Amniotic epithelial cell (primary cell): ENCODE measurements at regions not wholly inside any gene's neighbourhood (a gene's known extent, or its start where the extent isn't known, plus 50 kb on each side); places are given as distances from the start of the nearest gene placed in this dataset.

Experiments used
- DNase-seq: peaks from one replicate; pipeline ENCODE4 v3.0.0-alpha.2; 2010; ENCODE audit warnings: low read depth

DNA sequence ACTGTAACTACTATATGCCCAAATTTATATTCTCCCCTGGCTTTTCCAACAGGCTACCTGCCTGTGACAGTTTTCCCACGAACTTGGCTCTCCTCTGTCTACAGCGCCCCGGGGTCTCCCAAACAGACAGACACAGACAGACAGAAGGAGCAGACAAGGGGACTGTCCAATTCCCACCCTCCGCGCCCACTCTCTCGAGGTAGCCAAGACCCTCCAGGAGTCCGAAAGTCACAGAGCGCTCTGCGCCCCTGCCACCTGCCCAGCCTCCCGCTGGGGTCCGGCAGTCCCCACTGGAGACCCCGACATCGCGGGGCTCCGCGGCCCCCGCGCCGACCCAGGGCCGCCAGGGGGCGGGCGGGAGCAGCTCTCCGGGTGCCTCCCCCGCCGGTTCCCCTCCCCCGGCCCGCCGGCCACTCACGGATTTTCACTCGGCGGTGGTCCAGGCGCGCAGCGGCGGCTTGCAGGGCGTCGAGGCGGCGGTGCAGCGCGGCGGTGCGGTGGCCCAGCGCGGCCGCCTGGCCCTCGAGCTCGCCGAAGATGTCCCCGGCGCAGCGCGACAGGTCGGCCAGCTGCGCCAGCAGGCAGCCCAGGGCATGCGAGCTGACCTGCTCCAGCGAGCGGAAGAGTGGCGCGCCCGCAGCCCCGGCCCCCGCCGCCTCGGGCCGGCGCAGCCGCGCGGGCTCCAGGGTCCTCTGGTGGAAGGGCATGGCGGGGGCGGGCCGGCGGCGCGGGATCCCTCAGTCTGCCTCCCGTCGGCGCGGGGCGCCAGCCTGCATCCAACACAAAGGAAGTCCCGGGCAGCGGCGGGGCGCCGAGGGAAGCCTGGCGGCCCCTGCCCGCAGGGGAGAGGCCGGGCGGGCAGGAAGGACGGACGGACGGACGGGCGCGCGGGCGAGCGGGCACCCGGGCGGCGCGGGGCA lies 81.3 kb upstream of the CCDC28A start:
- DNase-seq: peak; percentile 48

DNA sequence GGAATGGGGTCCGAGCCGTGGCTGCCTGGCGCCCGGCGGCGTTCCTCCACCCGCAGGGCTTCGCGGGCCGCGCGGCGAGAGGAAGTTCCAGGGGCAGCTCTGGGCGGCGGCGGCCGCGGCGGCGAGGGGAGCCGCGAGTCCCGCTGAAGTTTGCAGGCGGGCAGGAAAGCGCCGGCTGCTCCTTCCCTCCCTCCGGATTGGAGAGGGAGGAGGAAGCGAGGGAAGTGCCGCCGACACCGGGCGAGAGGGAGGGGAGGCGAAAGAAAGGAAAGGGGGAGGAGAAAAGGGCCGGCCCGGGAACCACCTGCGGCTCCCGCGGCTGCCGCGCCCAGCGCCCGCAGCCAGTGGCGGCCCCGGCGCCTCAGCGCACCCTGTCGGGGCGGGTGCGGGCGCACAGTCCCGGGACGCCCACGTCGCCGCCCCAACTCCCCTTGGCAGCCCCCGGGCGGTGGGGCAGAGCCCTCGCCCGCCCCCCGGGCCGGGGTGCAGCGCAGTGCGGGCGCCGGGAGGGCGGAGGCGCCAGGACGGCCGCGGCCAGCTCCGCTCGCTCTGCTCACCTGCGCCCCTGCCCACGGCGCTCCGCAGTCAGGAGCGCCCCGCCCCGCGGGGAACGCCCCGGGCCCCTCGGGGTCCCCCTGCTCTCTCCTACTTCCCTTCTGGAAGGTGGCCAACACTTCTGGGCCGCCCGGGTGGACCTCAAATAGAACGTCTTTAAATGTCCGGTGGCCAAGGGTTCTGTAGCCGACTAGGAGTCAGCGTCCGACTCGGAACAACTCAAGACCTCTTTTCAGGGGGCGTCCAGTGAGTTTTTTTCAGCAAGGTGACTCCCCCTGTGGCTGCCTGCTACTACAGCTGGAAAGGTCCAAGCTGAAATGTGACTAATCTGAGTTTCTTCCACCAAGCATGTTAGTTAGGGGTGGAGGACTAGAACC lies 80.3 kb upstream of the CCDC28A start:
- peak; percentile 80 for DNase-seq

DNA sequence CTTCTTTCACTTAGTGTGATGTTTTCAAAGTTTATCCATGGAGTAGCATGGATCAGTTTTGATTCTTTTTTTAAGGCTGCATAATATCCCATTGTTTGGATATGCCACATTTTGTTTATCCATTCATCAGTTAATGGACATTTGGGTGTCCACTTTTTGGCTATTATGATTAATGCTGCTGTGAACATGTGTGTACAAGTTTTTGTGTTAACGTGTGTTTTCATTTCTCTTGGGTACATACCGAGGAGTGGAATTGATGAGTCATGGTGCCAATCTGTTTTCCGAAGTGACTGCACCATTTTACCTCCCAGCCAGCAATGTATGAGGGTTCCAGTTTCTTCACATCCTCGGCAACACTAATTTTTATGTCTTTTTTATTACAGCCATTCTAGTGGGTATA lies 78.4 kb upstream of the CCDC28A start:
- peak; percentile 31 for DNase-seq

DNA sequence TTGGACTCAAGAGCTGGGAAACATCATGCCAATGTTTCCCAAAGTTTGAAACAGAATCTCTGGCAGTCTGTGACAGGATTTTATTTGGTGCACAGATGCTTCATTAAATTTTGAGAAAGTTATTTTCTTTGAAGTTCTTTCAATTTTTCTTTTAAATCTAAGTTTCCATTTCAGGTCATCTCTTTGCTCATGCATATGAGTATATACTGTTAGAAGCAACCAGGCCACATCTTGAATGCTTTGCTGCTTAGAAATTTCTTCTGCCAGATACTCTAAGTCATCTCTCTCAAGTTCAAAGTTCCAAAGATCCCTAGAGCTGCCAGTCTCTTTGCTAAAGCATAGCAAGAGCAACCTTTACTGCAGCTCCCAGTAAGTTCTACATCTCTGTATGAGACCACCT lies 59.1 kb upstream of the CCDC28A start:
- DNase-seq: no peak

DNA sequence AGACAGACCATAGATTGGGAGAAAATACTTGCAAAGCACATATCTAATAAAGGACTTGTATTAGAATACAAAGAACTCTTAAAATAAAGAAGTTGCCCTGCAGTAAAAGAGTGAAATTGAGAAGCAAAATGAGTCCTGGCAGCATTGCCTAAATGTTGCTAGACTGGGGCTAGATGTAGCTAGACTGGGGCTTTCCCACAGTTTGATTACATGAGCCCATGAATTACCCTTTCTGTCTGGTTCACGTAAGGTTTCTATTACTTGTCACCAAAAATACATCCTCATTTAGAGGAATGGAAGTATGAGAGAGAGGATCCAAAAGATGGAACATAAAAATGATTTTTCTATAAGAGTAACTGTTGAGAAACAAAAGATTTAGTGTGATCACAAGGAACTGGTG lies 57.6 kb upstream of the CCDC28A start:
- DNase-seq: no peak

DNA sequence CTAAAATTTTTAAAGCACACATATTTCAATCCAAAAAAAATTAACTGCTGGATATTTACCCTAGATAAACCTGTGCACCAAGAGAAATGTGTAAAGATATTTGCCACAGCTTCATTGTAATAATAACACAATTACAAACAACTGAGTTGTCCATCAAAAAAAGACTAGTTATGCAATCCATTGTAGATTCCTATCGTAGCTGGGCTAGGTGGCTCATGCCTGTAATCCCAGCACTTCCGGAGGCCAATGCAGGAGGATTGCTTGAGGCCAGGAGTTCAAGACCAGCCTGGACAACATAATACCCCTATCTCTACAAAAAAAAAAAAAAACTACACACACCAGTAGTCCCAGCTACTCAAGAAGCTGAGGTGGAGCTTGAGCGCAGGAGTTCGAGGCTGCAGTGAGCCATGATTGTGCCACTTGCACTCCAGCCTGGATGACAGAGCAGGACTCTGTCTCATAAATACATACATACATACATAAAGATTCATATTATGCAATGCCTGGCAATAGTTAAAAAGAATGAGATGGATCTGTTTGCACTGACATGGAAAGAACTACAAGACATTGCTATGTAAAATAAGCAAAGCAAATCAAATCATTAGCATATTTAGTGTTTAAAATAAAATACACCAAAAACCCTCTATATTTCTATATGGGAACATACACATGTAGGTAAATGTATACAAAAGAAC lies 56.5 kb upstream of the CCDC28A start:
- peak; percentile 23 for DNase-seq

DNA sequence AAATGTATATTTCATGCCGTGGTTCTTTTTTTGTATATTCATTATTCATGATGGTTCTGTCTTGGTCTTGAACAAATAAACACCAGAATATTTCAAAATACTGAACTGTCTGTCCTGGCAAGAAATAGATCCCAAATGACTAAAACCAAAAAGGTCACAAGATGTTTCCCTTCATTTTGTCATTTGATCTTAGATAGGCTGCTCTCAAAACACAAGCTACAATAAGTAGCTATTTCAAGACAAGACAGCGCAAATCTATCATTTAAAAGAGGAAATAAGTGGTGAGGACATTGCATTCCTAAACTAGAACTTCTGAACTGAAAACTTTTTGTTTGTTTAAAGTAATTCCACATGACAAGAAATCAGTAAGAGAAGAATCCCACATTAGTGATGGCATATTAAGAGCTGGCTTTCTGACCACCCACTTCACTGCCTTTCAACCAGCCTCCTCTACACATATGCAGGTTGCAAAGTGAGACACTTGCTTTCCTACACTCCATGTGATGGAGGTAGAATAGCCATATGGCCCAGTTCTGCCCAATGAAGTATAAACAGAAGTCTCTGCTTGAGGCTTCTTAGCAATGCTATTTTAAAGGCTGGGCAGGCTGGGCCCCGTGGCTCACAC lies 54.4 kb upstream of the CCDC28A start:
- peak; percentile 71 for DNase-seq

DNA sequence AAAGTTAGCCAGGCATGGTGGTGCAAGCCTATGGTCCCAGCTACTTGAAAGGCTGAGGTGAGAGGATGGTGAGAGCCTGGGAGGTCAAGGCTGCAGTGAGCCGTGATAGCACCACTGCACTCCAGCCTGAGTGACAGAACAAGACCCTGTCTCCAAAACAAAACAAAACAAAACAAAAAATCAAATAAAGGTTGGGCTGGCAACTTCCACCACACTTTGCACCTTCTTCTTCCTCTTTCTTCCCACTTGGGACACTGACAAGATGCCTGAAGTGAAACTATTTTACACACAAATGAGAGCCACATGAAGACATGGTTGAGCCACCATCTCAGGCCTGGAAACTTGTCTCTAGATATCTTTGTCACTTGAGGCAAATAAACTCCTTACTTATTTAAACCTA lies 53.8 kb upstream of the CCDC28A start:
- DNase-seq: no peak

DNA sequence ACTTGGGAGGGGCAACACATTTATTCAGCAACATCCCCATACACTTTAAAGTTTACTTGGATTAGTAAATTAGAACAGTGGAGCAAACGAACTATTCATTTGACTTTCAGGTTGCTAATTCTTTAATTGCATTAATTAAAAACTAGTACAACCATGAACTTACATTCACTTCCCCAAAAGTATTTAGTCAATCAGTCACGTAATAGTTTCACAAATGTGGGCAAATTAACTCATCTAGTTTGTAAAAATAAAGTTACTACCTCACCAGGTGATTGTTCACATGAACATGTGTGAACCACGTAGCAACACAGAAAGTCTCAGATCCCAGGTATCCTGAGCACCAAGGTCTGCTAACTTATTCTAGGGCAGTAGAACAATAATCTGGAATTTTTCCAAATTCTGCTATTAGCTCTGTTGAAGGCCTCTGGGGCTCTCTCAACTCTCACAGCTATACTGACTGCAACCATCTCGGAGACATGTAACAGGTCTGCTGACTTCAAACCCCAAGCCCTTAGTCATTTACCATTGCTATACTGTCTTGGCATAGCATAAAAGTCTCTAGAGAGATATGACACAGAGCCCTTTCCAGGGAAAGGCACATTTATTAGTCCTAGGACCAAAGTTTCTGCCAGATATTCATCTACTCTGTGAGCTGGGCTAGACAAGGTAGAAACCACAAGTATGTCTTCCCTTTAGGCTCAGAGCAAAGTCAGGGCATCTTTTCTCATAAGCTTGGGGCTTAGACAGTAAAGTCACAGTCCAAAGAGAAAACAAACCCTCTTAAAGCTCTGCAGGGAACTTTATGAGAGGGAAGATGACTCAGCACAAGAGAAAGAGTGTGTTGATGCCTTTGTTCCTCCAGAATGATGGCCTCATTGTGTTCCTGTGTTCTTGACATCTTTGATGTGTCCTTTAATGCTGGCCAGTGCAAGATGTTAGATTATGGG lies 50.9 kb upstream of the CCDC28A start:
- DNase-seq: peak; percentile 98
